ENCODE measurements at regions not wholly inside any gene's neighbourhood (a gene's known extent, or its start where the extent isn't known, plus 50 kb on each side); places are given as distances from the start of the nearest gene placed in this dataset.
A peak's percentile ranks its signal among the peaks of the same experiment; 100 is the strongest.
"Not testable (repeated sequence)": the region's sequence is repeated elsewhere in the genome, so short reads cannot be mapped to it uniquely, and the experiment has no call there.

GRCh38 chr4:177494791-177495190, 52.6 kb upstream of the AGA start:
- TF ChIP-seq, protein P1, sequence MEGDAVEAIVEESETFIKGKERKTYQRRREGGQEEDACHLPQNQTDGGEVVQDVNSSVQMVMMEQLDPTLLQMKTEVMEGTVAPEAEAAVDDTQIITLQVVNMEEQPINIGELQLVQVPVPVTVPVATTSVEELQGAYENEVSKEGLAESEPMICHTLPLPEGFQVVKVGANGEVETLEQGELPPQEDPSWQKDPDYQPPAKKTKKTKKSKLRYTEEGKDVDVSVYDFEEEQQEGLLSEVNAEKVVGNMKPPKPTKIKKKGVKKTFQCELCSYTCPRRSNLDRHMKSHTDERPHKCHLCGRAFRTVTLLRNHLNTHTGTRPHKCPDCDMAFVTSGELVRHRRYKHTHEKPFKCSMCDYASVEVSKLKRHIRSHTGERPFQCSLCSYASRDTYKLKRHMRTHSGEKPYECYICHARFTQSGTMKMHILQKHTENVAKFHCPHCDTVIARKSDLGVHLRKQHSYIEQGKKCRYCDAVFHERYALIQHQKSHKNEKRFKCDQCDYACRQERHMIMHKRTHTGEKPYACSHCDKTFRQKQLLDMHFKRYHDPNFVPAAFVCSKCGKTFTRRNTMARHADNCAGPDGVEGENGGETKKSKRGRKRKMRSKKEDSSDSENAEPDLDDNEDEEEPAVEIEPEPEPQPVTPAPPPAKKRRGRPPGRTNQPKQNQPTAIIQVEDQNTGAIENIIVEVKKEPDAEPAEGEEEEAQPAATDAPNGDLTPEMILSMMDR (conservative IDR thresholded peaks at IDR 0.05; ENCODE audit: low read depth, low read length): no peak
- DNase-seq (ENCODE audit: low read depth): no peak

GRCh38 chr4:177495626-177496025, 53.4 kb upstream of the AGA start:
- DNase-seq (ENCODE audit: low read depth); H3K4me3 ChIP-seq (ENCODE audit: low read length): not testable (repeated sequence)

More at GRCh38 chr4:177494791-177495190, 52.6 kb upstream of the AGA start:
- no peak overlapping the region for H3K4me3 ChIP-seq (ENCODE audit: low read length)

GRCh38 chr4:177499537-177499936, 57.3 kb upstream of the AGA start:
- no peak overlapping the region for H3K4me3 ChIP-seq (ENCODE audit: low read length)
- DNase-seq (ENCODE audit: low read depth): no peak
- TF ChIP-seq, protein P1 (conservative IDR thresholded peaks at IDR 0.05; ENCODE audit: low read depth, low read length): no peak

DNA sequence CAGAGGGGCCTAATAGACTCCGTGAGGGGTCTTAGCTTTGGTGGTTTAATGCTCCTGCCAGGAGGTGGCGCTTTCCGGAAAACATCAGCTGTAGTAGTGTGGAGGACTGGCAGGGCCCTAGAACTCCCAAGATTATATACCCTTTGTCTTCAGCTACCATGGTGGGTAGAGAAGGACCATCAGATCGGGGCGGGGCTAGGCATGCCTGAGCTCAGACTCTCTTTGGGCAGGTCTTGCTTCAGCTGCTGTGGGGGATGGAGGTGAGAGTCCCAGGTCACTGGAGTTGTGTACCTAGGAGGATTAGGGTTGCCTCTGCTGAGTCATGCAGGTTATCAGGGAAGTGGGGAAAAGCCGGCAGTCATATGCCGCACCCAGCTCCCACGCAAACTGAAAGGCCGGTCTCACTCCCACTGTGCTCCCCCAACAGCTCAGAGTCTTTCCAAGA, 63.0 kb upstream of the AGA start:
- no peak overlapping the region for H3K4me3 ChIP-seq (ENCODE audit: low read length)
- TF ChIP-seq, protein P1 (conservative IDR thresholded peaks at IDR 0.05; ENCODE audit: low read depth, low read length): peak; percentile 14
- DNase-seq (ENCODE audit: low read depth): no peak

- H3K4me3 ChIP-seq (ENCODE audit: low read length): no peak overlapping the region
- DNase-seq (ENCODE audit: low read depth): no peak
- TF ChIP-seq, protein P1 (conservative IDR thresholded peaks at IDR 0.05; ENCODE audit: low read depth, low read length): no peak
Observed at GRCh38 chr4:177508662-177509061, 66.4 kb upstream of the AGA start.

- TF ChIP-seq, protein P1 (conservative IDR thresholded peaks at IDR 0.05; ENCODE audit: low read depth, low read length): no peak
- DNase-seq (ENCODE audit: low read depth): no peak
- H3K4me3 ChIP-seq (ENCODE audit: low read length): no peak overlapping the region
Observed at GRCh38 chr4:177509226-177509745, 67.0 kb upstream of the AGA start.

DNA sequence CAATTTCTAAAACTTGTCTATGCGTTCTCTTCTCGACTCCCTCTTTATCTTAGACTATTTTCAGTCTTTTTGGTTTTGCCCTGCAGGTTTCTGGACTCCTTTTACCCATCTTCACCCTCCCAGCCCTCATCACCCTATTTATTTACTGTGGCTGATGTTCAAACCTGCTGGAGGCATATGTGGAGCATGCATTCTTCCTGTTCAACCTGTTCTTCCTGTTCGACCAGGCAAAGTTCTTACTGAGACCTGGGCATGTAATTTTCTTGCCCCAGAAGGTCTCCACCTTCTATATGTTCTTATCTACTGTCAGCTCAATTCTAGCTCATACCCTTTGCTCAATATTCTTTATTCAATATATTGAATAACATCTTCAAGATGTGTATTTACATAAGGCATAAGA, 69.4 kb upstream of the AGA start:
- H3K4me3 ChIP-seq (ENCODE audit: low read length): no peak overlapping the region
- no peak for DNase-seq (ENCODE audit: low read depth)

More for the DNA sequence above, 69.4 kb upstream of the AGA start:
- TF ChIP-seq, protein P1 (conservative IDR thresholded peaks at IDR 0.05; ENCODE audit: low read depth, low read length): no peak

Measured in retinal pigment epithelial cell (primary cell).